ENCODE measurements at regions not wholly inside any gene's neighbourhood (a gene's known extent, or its start where the extent isn't known, plus 50 kb on each side); places are given as distances from the start of the nearest gene placed in this dataset.

DNA sequence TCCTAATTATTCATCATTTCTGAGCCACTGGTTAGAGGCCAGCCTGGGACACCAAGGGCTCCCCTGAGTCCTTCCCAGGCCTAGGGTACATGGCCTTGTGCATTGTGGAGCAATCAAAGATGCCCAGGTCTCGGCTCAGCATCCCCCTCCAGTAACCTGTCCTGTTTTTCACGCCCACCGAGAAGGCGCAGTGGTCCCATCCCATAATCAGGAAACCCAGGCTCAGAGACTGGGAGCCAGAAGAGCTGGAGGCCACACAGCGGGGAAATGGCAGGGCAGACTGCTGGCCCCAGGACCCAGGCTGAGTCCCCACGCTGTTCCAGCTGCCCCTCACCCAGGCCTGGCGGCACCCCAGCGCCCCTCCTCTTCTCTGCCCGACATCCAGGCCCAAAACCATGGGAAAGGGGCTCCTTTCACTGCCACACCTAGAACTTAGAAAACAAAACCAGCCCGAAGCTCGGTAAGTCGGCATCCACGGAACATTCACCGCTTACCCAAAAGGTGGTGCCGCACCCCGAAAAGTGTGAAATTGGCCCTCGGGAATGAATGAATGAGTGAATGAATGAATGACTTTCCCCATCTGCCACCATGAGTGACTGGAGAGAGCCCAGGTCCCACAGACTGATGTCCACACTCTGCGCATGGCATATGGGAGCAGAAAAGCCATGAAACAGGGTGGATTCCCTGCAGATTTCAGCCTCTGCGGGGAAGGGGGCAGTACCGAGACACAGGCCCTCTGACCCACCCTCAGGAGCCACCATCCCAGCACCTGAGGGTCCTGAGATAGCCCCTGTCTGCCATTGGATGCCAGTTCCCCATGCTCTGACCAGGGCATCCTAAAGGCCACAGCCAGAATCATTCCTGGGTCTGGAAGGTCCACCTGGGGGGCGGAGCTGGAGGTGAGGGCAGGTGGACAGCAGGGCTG is 132.5 kb downstream of the OLFM1 start:
- DNase-seq (ENCODE audit: low spot score) = no peak
- Histone ChIP-seq H3K9me3 (ENCODE audit: low read depth) (no peaks in the 10 kb centered on the region), H3K4me3 (no peak overlapping the region), H3K9me2 (replicated peaks; ENCODE audit: insufficient read depth) (no peaks in the 10 kb centered on the region), H3K79me2 (no peaks in the 10 kb centered on the region), H4K20me1 (ENCODE audit: insufficient read depth, poor library complexity, severe bottlenecking) (no peaks in the 10 kb centered on the region), H3K27me3 (peaks cover 24% of the 10 kb centered on the region), H3K27ac (no peak overlapping the region), H3K36me3 (replicated peaks; ENCODE audit: insufficient read depth, low read depth) (no peaks in the 10 kb centered on the region), H3K4me2 (no peak overlapping the region), H2AFZ (no peak overlapping the region), H3K4me1 (ENCODE audit: insufficient read depth) (peaks cover 11% of the 10 kb centered on the region)
- TF ChIP-seq, protein P1, sequence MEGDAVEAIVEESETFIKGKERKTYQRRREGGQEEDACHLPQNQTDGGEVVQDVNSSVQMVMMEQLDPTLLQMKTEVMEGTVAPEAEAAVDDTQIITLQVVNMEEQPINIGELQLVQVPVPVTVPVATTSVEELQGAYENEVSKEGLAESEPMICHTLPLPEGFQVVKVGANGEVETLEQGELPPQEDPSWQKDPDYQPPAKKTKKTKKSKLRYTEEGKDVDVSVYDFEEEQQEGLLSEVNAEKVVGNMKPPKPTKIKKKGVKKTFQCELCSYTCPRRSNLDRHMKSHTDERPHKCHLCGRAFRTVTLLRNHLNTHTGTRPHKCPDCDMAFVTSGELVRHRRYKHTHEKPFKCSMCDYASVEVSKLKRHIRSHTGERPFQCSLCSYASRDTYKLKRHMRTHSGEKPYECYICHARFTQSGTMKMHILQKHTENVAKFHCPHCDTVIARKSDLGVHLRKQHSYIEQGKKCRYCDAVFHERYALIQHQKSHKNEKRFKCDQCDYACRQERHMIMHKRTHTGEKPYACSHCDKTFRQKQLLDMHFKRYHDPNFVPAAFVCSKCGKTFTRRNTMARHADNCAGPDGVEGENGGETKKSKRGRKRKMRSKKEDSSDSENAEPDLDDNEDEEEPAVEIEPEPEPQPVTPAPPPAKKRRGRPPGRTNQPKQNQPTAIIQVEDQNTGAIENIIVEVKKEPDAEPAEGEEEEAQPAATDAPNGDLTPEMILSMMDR (IDR thresholded peaks at IDR 0.05; ENCODE audit: poor library complexity) = no peak
- TF ChIP-seq EZH2phosphoT487 (IDR thresholded peaks at IDR 0.05; ENCODE audit: low read depth, severe bottlenecking, unreplicated experiment) = no peak
- TF ChIP-seq EZH2 (IDR thresholded peaks at IDR 0.05; ENCODE audit: borderline replicate concordance) = no peak
- whole genome bisulfite sequencing (ENCODE audit: low lambda C conversion rate, missing lambda C conversion rate) = 93% methylated on average over 21 of the region's 21 CpGs

DNA sequence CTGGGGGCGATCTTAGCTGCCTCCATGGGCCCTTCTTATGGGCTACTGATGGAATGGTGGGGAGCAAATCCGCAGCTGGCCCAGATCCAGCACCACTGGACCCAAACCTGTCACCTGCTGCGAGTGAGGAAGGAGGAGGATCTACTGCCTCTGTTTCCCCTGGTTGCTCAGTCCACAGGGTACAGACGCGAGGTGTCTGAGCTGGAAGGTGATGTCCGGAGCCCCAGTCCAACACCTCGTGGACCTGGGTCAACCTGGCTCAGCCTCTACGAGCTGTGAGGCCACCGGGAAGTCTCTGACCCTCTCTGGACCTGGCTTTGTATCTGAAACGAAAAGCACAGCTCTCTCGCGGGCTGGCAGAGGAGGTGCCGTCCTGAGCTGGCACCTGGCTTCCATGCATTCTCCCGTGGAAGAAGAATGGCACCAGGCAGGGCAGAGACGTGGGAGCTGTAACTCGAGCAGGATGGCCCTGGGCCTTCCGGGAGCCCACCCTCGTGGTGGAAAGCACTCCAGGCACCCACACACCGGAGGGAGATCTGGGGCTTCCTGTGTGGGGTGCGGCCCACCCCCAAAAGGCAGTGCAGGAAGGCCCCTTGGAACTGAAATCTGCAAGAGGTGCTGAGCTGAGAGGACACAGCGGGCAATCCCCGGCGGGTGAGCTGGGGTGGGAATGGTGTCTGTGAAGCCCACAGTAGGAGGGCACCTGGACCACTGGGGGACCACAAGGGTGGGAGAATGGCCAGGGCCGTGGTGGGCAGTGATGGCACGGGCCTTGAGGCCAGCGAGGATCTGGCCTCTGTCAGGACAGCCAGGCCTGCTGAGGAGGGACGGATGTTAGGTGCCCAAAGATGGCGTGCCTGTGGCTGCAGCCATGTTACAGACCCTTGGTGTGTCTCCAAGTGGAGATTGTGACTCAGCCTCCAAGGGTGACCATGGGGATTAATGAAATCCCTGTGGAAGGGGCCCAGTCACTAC is 133.4 kb downstream of the OLFM1 start:
- DNase-seq (ENCODE audit: low spot score) = no peak
- H3K9me3 ChIP-seq (ENCODE audit: low read depth) = no peaks in the 10 kb centered on the region
- 91% methylated on average over 28 of the region's 28 CpGs for WGBS (ENCODE audit: low lambda C conversion rate, missing lambda C conversion rate)
- H3K79me2 ChIP-seq = no peaks in the 10 kb centered on the region
- peaks cover 9% of the 10 kb centered on the region for H3K4me1 ChIP-seq (ENCODE audit: insufficient read depth)
- no peaks in the 10 kb centered on the region for H4K20me1 ChIP-seq (ENCODE audit: insufficient read depth, poor library complexity, severe bottlenecking)
- H3K27me3 ChIP-seq = peaks cover 24% of the 10 kb centered on the region
- TF ChIP-seq EZH2phosphoT487 (IDR thresholded peaks at IDR 0.05; ENCODE audit: low read depth, severe bottlenecking, unreplicated experiment) (no peak), EZH2 (IDR thresholded peaks at IDR 0.05; ENCODE audit: borderline replicate concordance) (no peak)
- TF ChIP-seq, protein P1 (IDR thresholded peaks at IDR 0.05; ENCODE audit: poor library complexity) = no peak
- H3K4me2 ChIP-seq = no peak overlapping the region
- no peaks in the 10 kb centered on the region for H3K36me3 ChIP-seq (replicated peaks; ENCODE audit: insufficient read depth, low read depth)
- H2AFZ ChIP-seq = no peak overlapping the region
- H3K9me2 ChIP-seq (replicated peaks; ENCODE audit: insufficient read depth) = no peaks in the 10 kb centered on the region
- no peak overlapping the region for H3K4me3 ChIP-seq
- H3K27ac ChIP-seq = no peak overlapping the region

GRCh38 chr9:135221576-135221950 is 134.1 kb downstream of the OLFM1 start:
- 80% methylated on average over 9 of the region's 9 CpGs for WGBS (ENCODE audit: low lambda C conversion rate, missing lambda C conversion rate)
- no peak for TF ChIP-seq EZH2 (IDR thresholded peaks at IDR 0.05; ENCODE audit: borderline replicate concordance)
- TF ChIP-seq, protein P1 (IDR thresholded peaks at IDR 0.05; ENCODE audit: poor library complexity) = no peak
- TF ChIP-seq EZH2phosphoT487 (IDR thresholded peaks at IDR 0.05; ENCODE audit: low read depth, severe bottlenecking, unreplicated experiment) = no peak
- Histone ChIP-seq H3K4me1 (ENCODE audit: insufficient read depth) (peaks cover 2% of the 10 kb centered on the region), H3K79me2 (no peaks in the 10 kb centered on the region), H3K9me2 (replicated peaks; ENCODE audit: insufficient read depth) (no peaks in the 10 kb centered on the region), H4K20me1 (ENCODE audit: insufficient read depth, poor library complexity, severe bottlenecking) (no peaks in the 10 kb centered on the region), H3K4me2 (no peak overlapping the region), H3K36me3 (replicated peaks; ENCODE audit: insufficient read depth, low read depth) (no peaks in the 10 kb centered on the region), H3K9me3 (ENCODE audit: low read depth) (no peaks in the 10 kb centered on the region), H3K27me3 (peaks cover 18% of the 10 kb centered on the region), H3K27ac (no peak overlapping the region), H2AFZ (no peak overlapping the region), H3K4me3 (no peak overlapping the region)
- DNase-seq (ENCODE audit: low spot score) = no peak
